ENCODE measurements at regions not wholly inside any gene's neighbourhood (a gene's known extent, or its start where the extent isn't known, plus 50 kb on each side); places are given as distances from the start of the nearest gene placed in this dataset.

DNA sequence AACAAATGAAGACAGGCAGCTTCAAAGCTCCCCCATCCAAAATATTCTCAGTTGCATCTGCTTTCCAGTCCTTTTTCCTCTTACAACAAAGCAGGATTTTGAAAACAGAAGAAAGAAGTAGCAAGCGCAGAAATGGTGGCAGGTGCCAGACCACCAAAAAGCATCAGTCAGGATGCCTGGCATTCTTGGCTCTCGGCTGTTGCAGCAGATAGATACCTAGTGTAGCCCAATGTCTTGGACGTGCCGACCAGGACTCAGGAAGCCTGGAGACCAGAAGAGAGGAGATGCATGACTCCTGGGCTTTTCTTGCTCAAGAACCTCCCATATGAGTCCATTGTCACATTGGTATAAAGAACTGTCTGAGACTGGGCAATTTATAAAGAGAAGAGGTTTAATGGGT lies 115.2 kb downstream of the RAB18 start:
- TF ChIP-seq, protein P1, sequence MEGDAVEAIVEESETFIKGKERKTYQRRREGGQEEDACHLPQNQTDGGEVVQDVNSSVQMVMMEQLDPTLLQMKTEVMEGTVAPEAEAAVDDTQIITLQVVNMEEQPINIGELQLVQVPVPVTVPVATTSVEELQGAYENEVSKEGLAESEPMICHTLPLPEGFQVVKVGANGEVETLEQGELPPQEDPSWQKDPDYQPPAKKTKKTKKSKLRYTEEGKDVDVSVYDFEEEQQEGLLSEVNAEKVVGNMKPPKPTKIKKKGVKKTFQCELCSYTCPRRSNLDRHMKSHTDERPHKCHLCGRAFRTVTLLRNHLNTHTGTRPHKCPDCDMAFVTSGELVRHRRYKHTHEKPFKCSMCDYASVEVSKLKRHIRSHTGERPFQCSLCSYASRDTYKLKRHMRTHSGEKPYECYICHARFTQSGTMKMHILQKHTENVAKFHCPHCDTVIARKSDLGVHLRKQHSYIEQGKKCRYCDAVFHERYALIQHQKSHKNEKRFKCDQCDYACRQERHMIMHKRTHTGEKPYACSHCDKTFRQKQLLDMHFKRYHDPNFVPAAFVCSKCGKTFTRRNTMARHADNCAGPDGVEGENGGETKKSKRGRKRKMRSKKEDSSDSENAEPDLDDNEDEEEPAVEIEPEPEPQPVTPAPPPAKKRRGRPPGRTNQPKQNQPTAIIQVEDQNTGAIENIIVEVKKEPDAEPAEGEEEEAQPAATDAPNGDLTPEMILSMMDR (IDR thresholded peaks at IDR 0.05): no peak
- no peak for TF ChIP-seq POLR2A (IDR thresholded peaks at IDR 0.05)

All from lower leg skin (tissue), 3 donors.